ENCODE measurements at regions not wholly inside any gene's neighbourhood (a gene's known extent, or its start where the extent isn't known, plus 50 kb on each side); places are given as distances from the start of the nearest gene placed in this dataset.

DNA sequence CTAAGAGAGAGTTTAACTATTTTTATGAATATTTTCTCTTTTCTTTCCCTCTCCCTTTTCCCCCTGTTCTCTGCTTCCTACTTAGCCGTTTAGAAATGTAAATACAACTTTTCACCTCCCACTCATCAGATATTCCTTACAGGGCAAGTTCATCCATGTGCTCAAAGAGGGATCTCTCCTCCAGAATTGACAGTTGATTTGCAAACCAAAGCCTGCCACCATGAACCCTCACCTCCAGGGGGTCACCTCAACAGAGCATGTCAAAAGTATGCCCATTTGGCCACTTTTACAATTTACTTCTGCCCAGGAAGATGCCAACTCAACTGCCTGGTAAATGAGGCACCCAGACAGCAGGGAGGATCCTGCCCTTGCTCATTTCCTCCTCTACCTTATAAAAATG, 149.2 kb upstream of the GYPC start:
- H3K36me3 ChIP-seq (ENCODE audit: control insufficient read depth, insufficient read depth, low read length) = no peaks in the 10 kb centered on the region
- H4K20me1 ChIP-seq (ENCODE audit: insufficient read depth, low read length) = no peaks in the 10 kb centered on the region
- ChIA-PET CTCF (no interaction called here), POLR2A (ENCODE audit: unreplicated experiment) (no interaction called here)
- H3K14ac ChIP-seq (replicated peaks; ENCODE audit: low read depth, low read length) = no peak overlapping the region
- no peak overlapping the region for H3K23ac ChIP-seq (ENCODE audit: low read depth, low read length)
- H2BK120ac ChIP-seq (ENCODE audit: low read depth, low read length) = no peak overlapping the region
- no peak for DNase-seq
- H2BK5ac ChIP-seq (ENCODE audit: low read depth, low read length, poor library complexity, severe bottlenecking) = no peak overlapping the region
- no peak overlapping the region for H2AK9ac ChIP-seq (replicated peaks; ENCODE audit: low read depth, low read length, poor library complexity)
- no peak overlapping the region for H2BK15ac ChIP-seq (ENCODE audit: low read depth, low read length)
- no peaks in the 10 kb centered on the region for H3K27me3 ChIP-seq (ENCODE audit: control insufficient read depth, insufficient read depth, low read length)
- H3K9me3 ChIP-seq (ENCODE audit: control insufficient read depth, insufficient read depth, low read length) = no peaks in the 10 kb centered on the region
- no peak overlapping the region for H3K4me3 ChIP-seq (ENCODE audit: insufficient read depth, low read depth, low read length)
- no peak overlapping the region for H3K18ac ChIP-seq (ENCODE audit: low read depth, low read length)
- no peak overlapping the region for H4K8ac ChIP-seq (ENCODE audit: low read depth in 2 of 2, low read length in 2 of 2)
- H3K9ac ChIP-seq (ENCODE audit: low read depth, low read length) = no peak overlapping the region
- no peak overlapping the region for H3K56ac ChIP-seq (ENCODE audit: extremely low read depth, insufficient read depth, low read length)
- no peaks in the 10 kb centered on the region for H3K79me1 ChIP-seq (ENCODE audit: low read depth in 1 of 2, low read length in 2 of 2)
- dilution Hi-C loops (cut with HindIII; ENCODE audit: low sequenced_read_pairs, unreplicated experiment) (no loop called here), intact Hi-C loops (cut with micrococcal nuclease) (no loop called here), in situ Hi-C loops (cut with MboI; ENCODE audit: low sequenced_read_pairs) (no loop called here)
- no peak for TF ChIP-seq RCOR1 (IDR thresholded peaks at IDR 0.05; ENCODE audit: insufficient replicate concordance, low read length)
- TF ChIP-seq CHD1 (IDR thresholded peaks at IDR 0.05; ENCODE audit: low read depth, low read length) = no peak
- no peak for TF ChIP-seq CTCF (conservative IDR thresholded peaks at IDR 0.05; ENCODE audit: low read depth, low read length)
- no peak for TF ChIP-seq MAFK (IDR thresholded peaks at IDR 0.05; ENCODE audit: low read depth, low read length)
- no peak for TF ChIP-seq NFE2L2 (IDR thresholded peaks at IDR 0.05; ENCODE audit: low read depth, low read length)
- TF ChIP-seq RAD21 (IDR thresholded peaks at IDR 0.05; ENCODE audit: low read length) = no peak
- TF ChIP-seq MAZ (IDR thresholded peaks at IDR 0.05; ENCODE audit: borderline replicate concordance, low read depth, low read length) = no peak
- TF ChIP-seq FOS (IDR thresholded peaks at IDR 0.05; ENCODE audit: low read depth, low read length) = no peak
- no peak for TF ChIP-seq RFX5 (IDR thresholded peaks at IDR 0.05; ENCODE audit: low read depth, low read length)
- TF ChIP-seq SMC3 (IDR thresholded peaks at IDR 0.05; ENCODE audit: low read depth, low read length) = no peak
- TF ChIP-seq CEBPB (IDR thresholded peaks at IDR 0.05; ENCODE audit: low read depth, low read length) = no peak
- TF ChIP-seq BHLHE40 (IDR thresholded peaks at IDR 0.05; ENCODE audit: low read depth, low read length) = no peak
- no peak for TF ChIP-seq MXI1 (IDR thresholded peaks at IDR 0.05; ENCODE audit: borderline replicate concordance, low read depth, low read length)
- TF ChIP-seq POLR2A (IDR thresholded peaks at IDR 0.05; ENCODE audit: low read depth, low read length) = no peak
- no peak for TF ChIP-seq ELK1 (IDR thresholded peaks at IDR 0.05; ENCODE audit: borderline replicate concordance, low read depth, low read length)
- TF ChIP-seq, protein P1, sequence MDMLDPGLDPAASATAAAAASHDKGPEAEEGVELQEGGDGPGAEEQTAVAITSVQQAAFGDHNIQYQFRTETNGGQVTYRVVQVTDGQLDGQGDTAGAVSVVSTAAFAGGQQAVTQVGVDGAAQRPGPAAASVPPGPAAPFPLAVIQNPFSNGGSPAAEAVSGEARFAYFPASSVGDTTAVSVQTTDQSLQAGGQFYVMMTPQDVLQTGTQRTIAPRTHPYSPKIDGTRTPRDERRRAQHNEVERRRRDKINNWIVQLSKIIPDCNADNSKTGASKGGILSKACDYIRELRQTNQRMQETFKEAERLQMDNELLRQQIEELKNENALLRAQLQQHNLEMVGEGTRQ (IDR thresholded peaks at IDR 0.05; ENCODE audit: low read depth, low read length) = no peak
- no peak for ATAC-seq (ENCODE audit: low read depth)
- H3K9me1 ChIP-seq (ENCODE audit: insufficient read depth, low read length) = no peaks in the 10 kb centered on the region
- no peak overlapping the region for H4K5ac ChIP-seq (ENCODE audit: low read depth, low read length)
- BruUV-seq (replicated peaks) = no TSS peak
- no peak overlapping the region for H3K27ac ChIP-seq (ENCODE audit: insufficient read depth, low read length)
- H3K4ac ChIP-seq (ENCODE audit: low read depth, low read length) = no peak overlapping the region
- no peak overlapping the region for H4K91ac ChIP-seq (ENCODE audit: insufficient read depth, low read depth, low read length)
- H2BK20ac ChIP-seq (ENCODE audit: low read depth, low read length) = no peak overlapping the region
- H2AK5ac ChIP-seq (ENCODE audit: low read depth, low read length) = no peak overlapping the region
- WGBS, 2 experiments (ENCODE audit: extremely low coverage in 2 of 2, insufficient read length in 1 of 2) = no CpG with 5 or more reads among the region's 1 CpG
- no peak overlapping the region for H3K4me2 ChIP-seq (ENCODE audit: low read depth, low read length)
- no peak overlapping the region for H2AFZ ChIP-seq (replicated peaks; ENCODE audit: low read length, poor library complexity)
- H3K4me1 ChIP-seq (ENCODE audit: control insufficient read depth, insufficient read depth, low read length) = no peaks in the 10 kb centered on the region

Data from IMR-90 (cell line).